ENCODE measurements at regions not wholly inside any gene's neighbourhood (a gene's known extent, or its start where the extent isn't known, plus 50 kb on each side); places are given as distances from the start of the nearest gene placed in this dataset.

DNA sequence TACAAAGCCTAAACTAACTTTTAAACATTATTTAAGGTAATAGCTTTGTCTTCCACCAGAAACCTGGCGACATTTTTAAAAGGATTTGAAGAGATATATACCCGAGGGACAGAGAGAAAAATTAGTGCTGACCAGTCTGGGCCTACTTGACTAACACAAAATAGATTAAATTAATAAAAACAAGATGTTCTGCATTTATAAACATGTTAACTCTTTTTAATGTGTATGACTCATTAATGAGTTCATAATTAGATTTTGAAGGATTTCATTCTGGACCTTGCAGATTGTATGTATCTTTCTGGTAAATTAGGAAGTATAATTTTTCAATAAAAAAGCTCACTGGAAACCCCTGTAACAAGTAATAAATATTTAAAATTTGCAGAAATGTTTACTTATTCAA is 459.1 kb upstream of the CDH9 start:
- no peak for DNase-seq (ENCODE audit: low spot score)
- Histone ChIP-seq H3K4me3 (no peak overlapping the region), H3K27ac (no peak overlapping the region), H3K36me3 (no peaks in the 10 kb centered on the region), H3K4me1 (no peaks in the 10 kb centered on the region), H3K9me3 (no peaks in the 10 kb centered on the region), H3K27me3 (no peaks in the 10 kb centered on the region)
- TF ChIP-seq, protein P1, sequence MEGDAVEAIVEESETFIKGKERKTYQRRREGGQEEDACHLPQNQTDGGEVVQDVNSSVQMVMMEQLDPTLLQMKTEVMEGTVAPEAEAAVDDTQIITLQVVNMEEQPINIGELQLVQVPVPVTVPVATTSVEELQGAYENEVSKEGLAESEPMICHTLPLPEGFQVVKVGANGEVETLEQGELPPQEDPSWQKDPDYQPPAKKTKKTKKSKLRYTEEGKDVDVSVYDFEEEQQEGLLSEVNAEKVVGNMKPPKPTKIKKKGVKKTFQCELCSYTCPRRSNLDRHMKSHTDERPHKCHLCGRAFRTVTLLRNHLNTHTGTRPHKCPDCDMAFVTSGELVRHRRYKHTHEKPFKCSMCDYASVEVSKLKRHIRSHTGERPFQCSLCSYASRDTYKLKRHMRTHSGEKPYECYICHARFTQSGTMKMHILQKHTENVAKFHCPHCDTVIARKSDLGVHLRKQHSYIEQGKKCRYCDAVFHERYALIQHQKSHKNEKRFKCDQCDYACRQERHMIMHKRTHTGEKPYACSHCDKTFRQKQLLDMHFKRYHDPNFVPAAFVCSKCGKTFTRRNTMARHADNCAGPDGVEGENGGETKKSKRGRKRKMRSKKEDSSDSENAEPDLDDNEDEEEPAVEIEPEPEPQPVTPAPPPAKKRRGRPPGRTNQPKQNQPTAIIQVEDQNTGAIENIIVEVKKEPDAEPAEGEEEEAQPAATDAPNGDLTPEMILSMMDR (IDR thresholded peaks at IDR 0.05): no peak

- Histone ChIP-seq H3K36me3 (no peaks in the 10 kb centered on the region), H3K27ac (no peak overlapping the region), H3K4me1 (no peaks in the 10 kb centered on the region), H3K4me3 (no peak overlapping the region), H3K9me3 (no peaks in the 10 kb centered on the region), H3K27me3 (no peaks in the 10 kb centered on the region)
- TF ChIP-seq, protein P1 (IDR thresholded peaks at IDR 0.05): no peak
- no peak for DNase-seq (ENCODE audit: low spot score)
These were observed 456.5 kb upstream of the CDH9 start for GRCh38 chr5:27494887-27495286.

GRCh38 chr5:27491746-27492439 is 453.5 kb upstream of the CDH9 start:
- Histone ChIP-seq H3K27me3 (no peaks in the 10 kb centered on the region), H3K27ac (no peak overlapping the region), H3K36me3 (no peaks in the 10 kb centered on the region), H3K4me1 (no peaks in the 10 kb centered on the region), H3K9me3 (no peaks in the 10 kb centered on the region), H3K4me3 (no peak overlapping the region)
- no peak for DNase-seq (ENCODE audit: low spot score)
- TF ChIP-seq, protein P1 (IDR thresholded peaks at IDR 0.05): no peak

DNA sequence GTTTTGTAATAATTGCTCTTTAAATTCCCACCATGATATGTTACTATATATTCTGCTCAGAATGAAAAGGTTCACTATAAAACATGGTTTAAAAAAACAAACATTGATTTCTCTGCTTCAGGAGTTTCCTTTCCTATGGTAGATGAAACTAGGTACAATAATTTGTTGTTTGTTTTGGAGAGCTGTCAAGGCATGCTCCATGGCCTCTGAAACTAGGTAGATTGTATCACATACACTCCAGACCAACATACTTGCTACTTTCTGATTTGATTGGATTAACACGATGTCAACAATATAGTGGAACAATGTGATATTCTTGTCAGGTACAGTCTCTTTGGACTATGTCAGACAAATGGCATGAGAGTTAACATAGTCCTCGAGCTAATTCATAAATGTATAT is 452.7 kb upstream of the CDH9 start:
- Histone ChIP-seq H3K4me1 (no peaks in the 10 kb centered on the region), H3K27ac (no peak overlapping the region), H3K27me3 (no peaks in the 10 kb centered on the region), H3K9me3 (no peaks in the 10 kb centered on the region), H3K4me3 (no peak overlapping the region), H3K36me3 (no peaks in the 10 kb centered on the region)
- DNase-seq (ENCODE audit: low spot score): no peak
- TF ChIP-seq, protein P1 (IDR thresholded peaks at IDR 0.05): no peak

DNA sequence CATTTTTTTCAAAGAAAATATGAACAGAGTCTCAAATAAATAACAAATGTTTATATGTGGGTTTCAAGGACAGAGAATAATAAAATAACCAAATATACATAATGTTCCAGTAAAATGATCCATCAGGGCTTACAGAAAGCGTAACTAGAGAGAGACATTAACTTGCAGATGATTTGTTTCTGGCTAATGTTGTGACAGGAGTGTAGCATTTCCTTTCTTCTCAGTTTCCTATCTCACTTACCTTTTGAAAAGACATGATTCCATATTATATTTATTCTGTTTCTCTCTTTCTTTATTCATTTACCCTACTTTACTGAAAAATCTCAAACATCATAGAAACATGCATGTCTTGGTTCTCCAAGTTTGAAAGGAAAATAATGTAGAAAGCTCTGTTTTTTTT is 451.3 kb upstream of the CDH9 start:
- no peak overlapping the region for H3K27ac ChIP-seq
- TF ChIP-seq, protein P1 (IDR thresholded peaks at IDR 0.05): no peak
- no peaks in the 10 kb centered on the region for H3K36me3 ChIP-seq
- H3K4me3 ChIP-seq: no peak overlapping the region
- no peaks in the 10 kb centered on the region for H3K9me3 ChIP-seq
- no peak for DNase-seq (ENCODE audit: low spot score)
- H3K27me3 ChIP-seq: no peaks in the 10 kb centered on the region
- no peaks in the 10 kb centered on the region for H3K4me1 ChIP-seq

DNA sequence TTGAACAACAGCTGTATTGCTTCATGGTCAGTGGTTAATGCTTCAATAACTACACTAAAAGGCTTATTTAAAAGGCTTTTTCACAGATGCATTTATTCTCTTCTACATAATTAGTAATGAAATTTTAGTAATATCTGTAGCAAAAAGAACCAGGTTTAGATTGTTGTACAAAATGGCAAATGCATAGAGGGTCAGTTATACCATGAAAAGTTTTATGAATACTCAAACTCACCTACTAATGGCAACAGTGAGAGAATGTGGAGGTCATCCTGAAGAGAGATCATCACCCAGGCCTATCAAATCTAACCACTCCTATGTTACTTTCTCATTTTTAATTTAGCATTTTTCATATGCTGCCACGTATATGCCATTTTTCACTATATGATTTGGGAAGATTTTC is 444.3 kb upstream of the CDH9 start:
- DNase-seq (ENCODE audit: low spot score): no peak
- Histone ChIP-seq H3K27ac (no peak overlapping the region), H3K4me1 (no peaks in the 10 kb centered on the region), H3K36me3 (no peaks in the 10 kb centered on the region), H3K27me3 (no peaks in the 10 kb centered on the region), H3K9me3 (peaks cover 0 to 3% of the 10 kb centered on the region in 2 donors), H3K4me3 (no peak overlapping the region)
- TF ChIP-seq, protein P1 (IDR thresholded peaks at IDR 0.05): no peak
